HepG2 (cell line): ENCODE measurements at regions not wholly inside any gene's neighbourhood (a gene's known extent, or its start where the extent isn't known, plus 50 kb on each side); places are given as distances from the start of the nearest gene placed in this dataset.

Experiments
- ATAC-seq: fragments of 200-7000 bp; cut with Tn5 transposase; 3 replicates; pipeline ENCODE4 v1.9.1; 2020; ENCODE audit warnings: mild to moderate bottlenecking, moderate library complexity
- BruUV-seq: library from RNA; stranded (reverse); fragments of 400-500 nt; replicated peaks from 2 replicates; lab custom pipeline; 2021; lab: Mats Ljungman, UMichigan
- CTCF ChIA-PET: fragments of 300-600 bp; formaldehyde crosslinking; extraction: SDS; loops from one replicate; lab custom pipeline; 2021; ENCODE audit warnings: low total read pairs, inconsistent platforms, low intra/inter-chr PET ratio; lab: Yijun Ruan, JAX
- POLR2A ChIA-PET: fragments of 350-600 bp; sonication (Branson Sonifier 250); formaldehyde crosslinking; loops from one replicate; lab custom pipeline; 2020; ENCODE audit warnings: antibody characterized with exemption, inconsistent platforms; lab: Yijun Ruan, JAX
- DNase-seq: peaks from one replicate; pipeline ENCODE4 v3.0.0-alpha.2; 2015; ENCODE audit warnings: low spot score
- FAIRE-seq: peaks from 3 replicates; lab custom pipeline; 2011; peaks lifted over from hg19 to GRCh38; lab: Jason Lieb, UNC
- H2AFZ ChIP-seq: one replicate; pipeline ENCODE4 v1.6.1; 2011; ENCODE audit warnings: low read length, inconsistent platforms
- H3K27ac ChIP-seq: fragments of 300-600 bp; 3 replicates; pipeline ENCODE4 v1.8.0; 2011; ENCODE audit warnings: mixed run types, mild to moderate bottlenecking, mixed read lengths, low read length, inconsistent platforms; ENCODE audit not compliant: insufficient read depth; ENCODE audit errors: extremely low read length
- H3K27me3 ChIP-seq, 2 experiments: fragments of 200-600 bp in 1 of 2; 2 replicates in 1 of 2; 3 replicates in 1 of 2; pipeline versions ENCODE4 v1.6.0 to v1.8.0; 2011; ENCODE audit warnings: low read length in 2 of 2, mild to moderate bottlenecking in 2 of 2, moderate library complexity in 2 of 2, inconsistent platforms in 1 of 2; ENCODE audit not compliant: insufficient read depth in 2 of 2, control insufficient read depth in 1 of 2
- H3K36me3 ChIP-seq, 2 experiments: fragments of 200-600 bp in 1 of 2; replicated peaks in 1 of 2; 2 replicates in 1 of 2; 3 replicates in 1 of 2; pipeline versions ENCODE4 v1.5.1 to v1.8.0; 2011; ENCODE audit warnings: low read length in 2 of 2, inconsistent platforms in 1 of 2; ENCODE audit not compliant: insufficient read depth in 2 of 2, control insufficient read depth in 1 of 2
- H3K4me1 ChIP-seq: 2 replicates; pipeline ENCODE4 v1.5.1; 2012; ENCODE audit warnings: low read length, inconsistent platforms; ENCODE audit not compliant: insufficient read depth
- H3K4me2 ChIP-seq: 2 replicates; pipeline ENCODE4 v1.6.0; 2011; ENCODE audit warnings: low read depth, low read length, inconsistent platforms
- H3K4me3 ChIP-seq, 3 experiments: fragments of 200-600 bp in 1 of 3; sonication (generic), shearing (Covaris generic) in 1 of 3; replicated peaks in 1 of 3; 2 replicates each; pipeline ENCODE4 v1.5.1; 2011 to 2016; ENCODE audit warnings: low read length in 3 of 3, inconsistent platforms in 2 of 3, low read depth in 2 of 3, mild to moderate bottlenecking in 2 of 3, control low read depth in 1 of 3, mixed read lengths in 1 of 3; ENCODE audit not compliant: insufficient read depth in 1 of 3
- H3K79me2 ChIP-seq: one replicate; pipeline ENCODE4 v1.6.1; 2011; ENCODE audit warnings: low read length, inconsistent platforms; ENCODE audit not compliant: insufficient read depth
- H3K9ac ChIP-seq: 2 replicates; pipeline ENCODE4 v1.6.0; 2011; ENCODE audit warnings: mild to moderate bottlenecking, low read depth, low read length, inconsistent platforms; ENCODE audit not compliant: insufficient read depth
- H3K9me3 ChIP-seq: 2 replicates; pipeline ENCODE4 v1.5.1; 2012; ENCODE audit warnings: mild to moderate bottlenecking, low read length
- H4K20me1 ChIP-seq: 2 replicates; pipeline ENCODE4 v1.6.0; 2011; ENCODE audit warnings: inconsistent platforms, mild to moderate bottlenecking, low read length, moderate library complexity; ENCODE audit not compliant: insufficient read depth
- ADNP ChIP-seq: sonication (generic); formaldehyde crosslinking; IDR thresholded peaks from 2 replicates; pipeline ENCODE4 v1.4.0; 2020; ENCODE audit warnings: missing genetic modification reagents
- FOSL1 ChIP-seq: sonication (generic); formaldehyde crosslinking; IDR thresholded peaks from 2 replicates; pipeline ENCODE4 v1.9.0; 2021; ENCODE audit warnings: missing genetic modification reagents, borderline replicate concordance
- KAT8 ChIP-seq: IDR thresholded peaks from 2 replicates; pipeline ENCODE4 v1.6.1; 2016; ENCODE audit warnings: missing genetic modification reagents, missing compliant biosample characterization
- TCF12 ChIP-seq, 2 experiments: fragments of 450-650 bp in 1 of 2; sonication (generic) in 1 of 2; formaldehyde crosslinking in 1 of 2; IDR thresholded peaks; 2 replicates each; pipeline versions ENCODE4 v1.6.1 to v1.8.0; 2017 to 2022; ENCODE audit warnings: antibody characterized with exemption in 1 of 2, mild to moderate bottlenecking in 1 of 2, missing genetic modification reagents in 1 of 2, moderate library complexity in 1 of 2
- TMF1 ChIP-seq: sonication (generic); formaldehyde crosslinking; IDR thresholded peaks from 2 replicates; pipeline ENCODE4 v1.8.1; 2022; ENCODE audit warnings: low read depth, missing genetic modification reagents
- YEATS4 ChIP-seq: sonication (generic); formaldehyde crosslinking; IDR thresholded peaks from 2 replicates; pipeline ENCODE4 v1.4.0; 2020; ENCODE audit warnings: missing genetic modification reagents, borderline replicate concordance
- ZKSCAN8 ChIP-seq: IDR thresholded peaks from 2 replicates; pipeline ENCODE4 v1.6.1; 2016; ENCODE audit warnings: borderline replicate concordance, missing genetic modification reagents, missing compliant biosample characterization
- ZNF350 ChIP-seq: sonication (generic); formaldehyde crosslinking; IDR thresholded peaks from 2 replicates; pipeline ENCODE4 v1.4.0; 2020; ENCODE audit warnings: mild to moderate bottlenecking, low read depth, missing genetic modification reagents, borderline replicate concordance
- WGBS: methylation state at CpG from one replicate; pipeline ENCODE4 v1.1.6; 2017; ENCODE audit warnings: low lambda C conversion rate; 5-methylcytosine and 5-hydroxymethylcytosine counted together
- in situ Hi-C: cut with HindIII; loops from 2 replicates; pipeline ENCODE4 v1.10.0; 2017; ENCODE audit warnings: low pct_unique_long_range_greater_than_20kb; ENCODE audit not compliant: extremely low pct_ligation_motif_present
- intact Hi-C: fragments of 100-400 bp; cut with micrococcal nuclease; formaldehyde crosslinking; loops from one replicate; pipeline ENCODE4 v1.10.0; 2022; ENCODE audit not compliant: unreplicated experiment
- TF ChIP-seq, protein P1 (sequence below): sonication (generic); formaldehyde crosslinking; IDR thresholded peaks from 2 replicates; pipeline ENCODE4 v1.4.0; 2020; ENCODE audit warnings: missing genetic modification reagents, borderline replicate concordance
- TF ChIP-seq, protein P2 (sequence below): sonication (generic); formaldehyde crosslinking; IDR thresholded peaks from 2 replicates; pipeline ENCODE4 v1.9.0; 2021; ENCODE audit warnings: missing genetic modification reagents, borderline replicate concordance

DNA sequence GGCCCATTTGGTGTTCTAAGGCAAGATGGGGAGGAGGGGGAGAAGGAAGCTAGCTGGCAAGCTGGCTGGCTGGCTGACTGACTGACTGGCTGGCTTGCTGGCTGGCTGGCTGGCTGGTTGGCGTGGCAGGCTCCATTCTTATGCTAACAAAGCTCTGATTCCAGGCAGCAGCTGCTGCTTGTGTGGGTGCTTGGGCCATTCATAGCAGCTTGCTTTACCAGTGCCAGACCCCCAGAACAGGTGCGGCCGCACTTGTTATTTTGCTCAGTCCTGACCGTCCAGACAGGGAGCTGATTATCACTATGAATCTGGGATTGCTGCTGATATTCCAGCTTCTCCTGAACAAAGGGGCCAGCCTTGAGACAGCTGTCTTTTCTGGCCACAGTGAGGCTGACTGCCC, 131.2 kb upstream of the PAK3 start:
- Histone ChIP-seq H3K4me1 (peaks cover 7% of the 10 kb centered on the region), H3K9me3 (no peaks in the 10 kb centered on the region), H3K4me3 (no peak overlapping the region), H3K27me3 (no peaks in the 10 kb centered on the region), H3K36me3 (no peaks in the 10 kb centered on the region), H3K4me2 (no peak overlapping the region), H4K20me1 (no peaks in the 10 kb centered on the region), H3K9ac (no peak overlapping the region), H3K27ac (no peak overlapping the region), H3K79me2 (no peaks in the 10 kb centered on the region), H2AFZ (no peak overlapping the region)
- ATAC-seq (no peak), DNase-seq (no peak), FAIRE-seq (no peak)
- no CpG with 5 or more reads among the region's 4 CpGs for WGBS
- TF ChIP-seq FOSL1 (no peak), TCF12 (IDR thresholded peaks at IDR 0.05) (no peak), TCF12 (CRISPR knock-in tag; IDR thresholded peaks at IDR 0.05) (no peak), ADNP (no peak)
- TF ChIP-seq, protein P1, sequence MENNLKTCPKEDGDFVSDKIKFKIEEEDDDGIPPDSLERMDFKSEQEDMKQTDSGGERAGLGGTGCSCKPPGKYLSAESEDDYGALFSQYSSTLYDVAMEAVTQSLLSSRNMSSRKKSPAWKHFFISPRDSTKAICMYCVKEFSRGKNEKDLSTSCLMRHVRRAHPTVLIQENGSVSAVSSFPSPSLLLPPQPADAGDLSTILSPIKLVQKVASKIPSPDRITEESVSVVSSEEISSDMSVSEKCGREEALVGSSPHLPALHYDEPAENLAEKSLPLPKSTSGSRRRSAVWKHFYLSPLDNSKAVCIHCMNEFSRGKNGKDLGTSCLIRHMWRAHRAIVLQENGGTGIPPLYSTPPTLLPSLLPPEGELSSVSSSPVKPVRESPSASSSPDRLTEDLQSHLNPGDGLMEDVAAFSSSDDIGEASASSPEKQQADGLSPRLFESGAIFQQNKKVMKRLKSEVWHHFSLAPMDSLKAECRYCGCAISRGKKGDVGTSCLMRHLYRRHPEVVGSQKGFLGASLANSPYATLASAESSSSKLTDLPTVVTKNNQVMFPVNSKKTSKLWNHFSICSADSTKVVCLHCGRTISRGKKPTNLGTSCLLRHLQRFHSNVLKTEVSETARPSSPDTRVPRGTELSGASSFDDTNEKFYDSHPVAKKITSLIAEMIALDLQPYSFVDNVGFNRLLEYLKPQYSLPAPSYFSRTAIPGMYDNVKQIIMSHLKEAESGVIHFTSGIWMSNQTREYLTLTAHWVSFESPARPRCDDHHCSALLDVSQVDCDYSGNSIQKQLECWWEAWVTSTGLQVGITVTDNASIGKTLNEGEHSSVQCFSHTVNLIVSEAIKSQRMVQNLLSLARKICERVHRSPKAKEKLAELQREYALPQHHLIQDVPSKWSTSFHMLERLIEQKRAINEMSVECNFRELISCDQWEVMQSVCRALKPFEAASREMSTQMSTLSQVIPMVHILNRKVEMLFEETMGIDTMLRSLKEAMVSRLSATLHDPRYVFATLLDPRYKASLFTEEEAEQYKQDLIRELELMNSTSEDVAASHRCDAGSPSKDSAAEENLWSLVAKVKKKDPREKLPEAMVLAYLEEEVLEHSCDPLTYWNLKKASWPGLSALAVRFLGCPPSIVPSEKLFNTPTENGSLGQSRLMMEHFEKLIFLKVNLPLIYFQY (CRISPR knock-in tag): no peak
- BruUV-seq: no TSS peak
- intact Hi-C loops (no loop called here), in situ Hi-C loops (no loop called here)
- ChIA-PET CTCF (no interaction called here), POLR2A (no interaction called here)

DNA sequence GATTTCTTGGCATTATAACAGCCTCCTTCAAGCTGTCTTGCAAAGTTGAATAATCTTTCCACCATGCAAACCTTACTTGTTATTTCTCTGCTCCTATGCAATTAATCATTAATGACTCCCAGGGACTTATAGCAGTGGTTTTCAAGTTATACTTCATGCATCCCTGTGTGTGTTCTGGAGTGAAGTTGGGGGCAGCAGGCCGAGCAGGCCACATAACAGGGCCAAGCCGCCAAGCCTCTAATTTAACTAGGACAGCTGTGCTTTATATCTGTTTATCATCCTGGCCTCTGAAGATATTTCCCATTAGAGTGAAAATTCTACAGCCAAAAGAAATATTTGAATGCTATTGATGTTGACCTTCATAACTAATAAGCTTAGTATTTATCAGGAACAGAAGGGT, 133.5 kb upstream of the PAK3 start:
- no peak for ATAC-seq
- Histone ChIP-seq H3K27ac (no peak overlapping the region), H2AFZ (no peak overlapping the region), H3K36me3 (no peaks in the 10 kb centered on the region), H3K27me3 (no peaks in the 10 kb centered on the region), H3K4me2 (no peak overlapping the region), H3K4me1 (peaks cover 7% of the 10 kb centered on the region), H3K79me2 (no peaks in the 10 kb centered on the region), H3K4me3 (no peak overlapping the region), H3K9ac (no peak overlapping the region), H4K20me1 (no peaks in the 10 kb centered on the region), H3K9me3 (no peaks in the 10 kb centered on the region)
- in situ Hi-C loops (no loop called here), intact Hi-C loops (no loop called here)
- ChIA-PET CTCF (no interaction called here), POLR2A (no interaction called here)
- no TSS peak for BruUV-seq
- no peak for DNase-seq
- no peak for FAIRE-seq
- 0% methylated on average over 2 of the region's 2 CpGs for WGBS
- TF ChIP-seq YEATS4 (CRISPR knock-in tag) (no peak), KAT8 (no peak), TMF1 (CRISPR knock-in tag) (no peak), ZKSCAN8 (CRISPR knock-in tag) (no peak), ZNF350 (CRISPR knock-in tag) (no peak)
- TF ChIP-seq, protein P2, sequence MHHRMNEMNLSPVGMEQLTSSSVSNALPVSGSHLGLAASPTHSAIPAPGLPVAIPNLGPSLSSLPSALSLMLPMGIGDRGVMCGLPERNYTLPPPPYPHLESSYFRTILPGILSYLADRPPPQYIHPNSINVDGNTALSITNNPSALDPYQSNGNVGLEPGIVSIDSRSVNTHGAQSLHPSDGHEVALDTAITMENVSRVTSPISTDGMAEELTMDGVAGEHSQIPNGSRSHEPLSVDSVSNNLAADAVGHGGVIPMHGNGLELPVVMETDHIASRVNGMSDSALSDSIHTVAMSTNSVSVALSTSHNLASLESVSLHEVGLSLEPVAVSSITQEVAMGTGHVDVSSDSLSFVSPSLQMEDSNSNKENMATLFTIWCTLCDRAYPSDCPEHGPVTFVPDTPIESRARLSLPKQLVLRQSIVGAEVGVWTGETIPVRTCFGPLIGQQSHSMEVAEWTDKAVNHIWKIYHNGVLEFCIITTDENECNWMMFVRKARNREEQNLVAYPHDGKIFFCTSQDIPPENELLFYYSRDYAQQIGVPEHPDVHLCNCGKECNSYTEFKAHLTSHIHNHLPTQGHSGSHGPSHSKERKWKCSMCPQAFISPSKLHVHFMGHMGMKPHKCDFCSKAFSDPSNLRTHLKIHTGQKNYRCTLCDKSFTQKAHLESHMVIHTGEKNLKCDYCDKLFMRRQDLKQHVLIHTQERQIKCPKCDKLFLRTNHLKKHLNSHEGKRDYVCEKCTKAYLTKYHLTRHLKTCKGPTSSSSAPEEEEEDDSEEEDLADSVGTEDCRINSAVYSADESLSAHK: no peak
